Vagina (tissue), 2 donors: ENCODE measurements at regions not wholly inside any gene's neighbourhood (a gene's known extent, or its start where the extent isn't known, plus 50 kb on each side); places are given as distances from the start of the nearest gene placed in this dataset.

ENCODE experiments used
- CTCF ChIP-seq, 3 experiments: fragments of 450-650 bp in 2 of 3; fragments of 200-600 bp in 1 of 3; sonication (generic) in 1 of 3; IDR thresholded peaks; one replicate each; pipeline ENCODE4 v1.5.1; 2017 to 2019; ENCODE audit warnings: antibody characterized with exemption in 3 of 3, mild to moderate bottlenecking in 2 of 3, moderate library complexity in 2 of 3
- POLR2A ChIP-seq, 2 donors: fragments of 450-650 bp; IDR thresholded peaks; one replicate each; pipeline ENCODE4 v1.6.1; 2017; ENCODE audit warnings: antibody characterized with exemption in 2 of 2, mild to moderate bottlenecking in 2 of 2, moderate library complexity in 2 of 2
- POLR2AphosphoS5 ChIP-seq, 2 donors: sonication (generic); formaldehyde crosslinking; IDR thresholded peaks; one replicate each; pipeline ENCODE4 v1.9.0; 2017; ENCODE audit warnings: antibody characterized with exemption in 2 of 2, mild to moderate bottlenecking in 2 of 2, low read depth in 1 of 2; ENCODE audit not compliant: insufficient read depth in 1 of 2

- TF ChIP-seq POLR2A (IDR thresholded peaks at IDR 0.05) (no peak), CTCF (IDR thresholded peaks at IDR 0.05) (no peak), POLR2AphosphoS5 (IDR thresholded peaks at IDR 0.05; ENCODE audit: insufficient read depth in 1 of 2, low read depth in 1 of 2) (no peak)
Observed at GRCh38 chr5:71862087-71862486, 143.0 kb downstream of the CARTPT start.
